HepG2 (cell line): ENCODE measurements at regions not wholly inside any gene's neighbourhood (a gene's known extent, or its start where the extent isn't known, plus 50 kb on each side); places are given as distances from the start of the nearest gene placed in this dataset.

ENCODE experiments used
- FOXJ3 ChIP-seq: sonication (generic); formaldehyde crosslinking; IDR thresholded peaks from 2 replicates; pipeline ENCODE4 v1.4.0; 2020; ENCODE audit warnings: missing genetic modification reagents, mild to moderate bottlenecking, borderline replicate concordance
- NCOA2 ChIP-seq: sonication (generic); formaldehyde crosslinking; IDR thresholded peaks from 2 replicates; pipeline ENCODE4 v1.8.0; 2022; ENCODE audit warnings: inconsistent platforms
- NFIC ChIP-seq: IDR thresholded peaks from 2 replicates; pipeline ENCODE4 v1.6.1; 2012; ENCODE audit warnings: mild to moderate bottlenecking, low read length, inconsistent platforms
- ZBTB1 ChIP-seq: sonication (generic); formaldehyde crosslinking; IDR thresholded peaks from 2 replicates; pipeline ENCODE4 v1.4.0; 2020; ENCODE audit warnings: missing genetic modification reagents, borderline replicate concordance
- ZNF776 ChIP-seq: sonication (generic); formaldehyde crosslinking; IDR thresholded peaks from 2 replicates; pipeline ENCODE4 v1.4.0; 2020; ENCODE audit warnings: mild to moderate bottlenecking, missing genetic modification reagents
- TF ChIP-seq, protein P1 (sequence below), 2 experiments: IDR thresholded peaks; 2 replicates each; pipeline ENCODE4 v1.6.1; 2011 to 2012; ENCODE audit warnings: low read length in 2 of 2, borderline replicate concordance in 1 of 2, low read depth in 1 of 2, mild to moderate bottlenecking in 1 of 2, moderate library complexity in 1 of 2

DNA sequence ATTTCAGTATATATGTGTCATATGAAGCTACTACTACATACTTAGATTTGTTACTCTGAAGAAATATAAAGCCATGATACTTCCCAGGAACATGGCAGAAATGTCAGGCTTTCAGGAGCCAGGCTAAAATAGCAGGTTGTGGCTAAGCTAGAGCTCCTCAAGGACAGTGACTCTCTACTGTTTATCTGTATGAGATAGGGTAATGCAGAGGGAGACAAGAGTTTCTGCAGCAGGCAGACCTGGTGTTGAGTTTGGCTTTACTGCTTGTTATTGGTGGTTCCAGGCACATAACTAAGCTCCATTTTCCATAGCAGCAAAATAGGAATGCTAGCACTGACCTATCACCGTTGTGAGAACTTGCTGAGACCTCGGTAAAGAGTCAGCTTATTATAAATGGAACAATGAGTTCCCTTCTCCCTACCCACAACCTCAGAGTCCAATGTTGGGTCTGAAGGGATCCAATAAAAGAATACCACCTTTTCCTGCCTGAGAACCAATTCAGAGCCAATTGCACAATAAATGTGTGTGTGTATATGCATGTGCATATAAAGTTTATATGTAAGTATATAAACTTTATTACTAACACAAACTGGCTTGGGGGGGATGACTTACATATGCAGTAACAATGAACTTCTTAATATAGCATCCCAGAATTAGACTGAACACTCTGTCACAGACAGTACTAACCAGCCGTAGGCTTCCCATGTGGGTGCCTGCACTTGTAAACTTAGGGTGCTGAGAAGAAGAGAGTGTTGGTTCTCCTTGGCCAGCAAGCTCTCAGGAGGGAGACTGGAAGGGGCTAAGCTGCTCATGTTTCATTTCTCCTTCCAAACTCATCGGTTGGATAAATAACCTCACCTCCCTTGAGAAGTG, 51.9 kb upstream of the PAQR3 start:
- TF ChIP-seq ZBTB1 (CRISPR knock-in tag) (no peak), FOXJ3 (CRISPR knock-in tag) (no peak), NCOA2 (CRISPR knock-in tag) (no peak), NFIC (no peak), ZNF776 (CRISPR knock-in tag) (no peak)
- TF ChIP-seq, protein P1, sequence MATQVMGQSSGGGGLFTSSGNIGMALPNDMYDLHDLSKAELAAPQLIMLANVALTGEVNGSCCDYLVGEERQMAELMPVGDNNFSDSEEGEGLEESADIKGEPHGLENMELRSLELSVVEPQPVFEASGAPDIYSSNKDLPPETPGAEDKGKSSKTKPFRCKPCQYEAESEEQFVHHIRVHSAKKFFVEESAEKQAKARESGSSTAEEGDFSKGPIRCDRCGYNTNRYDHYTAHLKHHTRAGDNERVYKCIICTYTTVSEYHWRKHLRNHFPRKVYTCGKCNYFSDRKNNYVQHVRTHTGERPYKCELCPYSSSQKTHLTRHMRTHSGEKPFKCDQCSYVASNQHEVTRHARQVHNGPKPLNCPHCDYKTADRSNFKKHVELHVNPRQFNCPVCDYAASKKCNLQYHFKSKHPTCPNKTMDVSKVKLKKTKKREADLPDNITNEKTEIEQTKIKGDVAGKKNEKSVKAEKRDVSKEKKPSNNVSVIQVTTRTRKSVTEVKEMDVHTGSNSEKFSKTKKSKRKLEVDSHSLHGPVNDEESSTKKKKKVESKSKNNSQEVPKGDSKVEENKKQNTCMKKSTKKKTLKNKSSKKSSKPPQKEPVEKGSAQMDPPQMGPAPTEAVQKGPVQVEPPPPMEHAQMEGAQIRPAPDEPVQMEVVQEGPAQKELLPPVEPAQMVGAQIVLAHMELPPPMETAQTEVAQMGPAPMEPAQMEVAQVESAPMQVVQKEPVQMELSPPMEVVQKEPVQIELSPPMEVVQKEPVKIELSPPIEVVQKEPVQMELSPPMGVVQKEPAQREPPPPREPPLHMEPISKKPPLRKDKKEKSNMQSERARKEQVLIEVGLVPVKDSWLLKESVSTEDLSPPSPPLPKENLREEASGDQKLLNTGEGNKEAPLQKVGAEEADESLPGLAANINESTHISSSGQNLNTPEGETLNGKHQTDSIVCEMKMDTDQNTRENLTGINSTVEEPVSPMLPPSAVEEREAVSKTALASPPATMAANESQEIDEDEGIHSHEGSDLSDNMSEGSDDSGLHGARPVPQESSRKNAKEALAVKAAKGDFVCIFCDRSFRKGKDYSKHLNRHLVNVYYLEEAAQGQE (IDR thresholded peaks at IDR 0.05; ENCODE audit: borderline replicate concordance in 1 of 2, low read depth in 1 of 2, low read length in 2 of 2): no peak
